ENCODE measurements at regions not wholly inside any gene's neighbourhood (a gene's known extent, or its start where the extent isn't known, plus 50 kb on each side); places are given as distances from the start of the nearest gene placed in this dataset.

DNA sequence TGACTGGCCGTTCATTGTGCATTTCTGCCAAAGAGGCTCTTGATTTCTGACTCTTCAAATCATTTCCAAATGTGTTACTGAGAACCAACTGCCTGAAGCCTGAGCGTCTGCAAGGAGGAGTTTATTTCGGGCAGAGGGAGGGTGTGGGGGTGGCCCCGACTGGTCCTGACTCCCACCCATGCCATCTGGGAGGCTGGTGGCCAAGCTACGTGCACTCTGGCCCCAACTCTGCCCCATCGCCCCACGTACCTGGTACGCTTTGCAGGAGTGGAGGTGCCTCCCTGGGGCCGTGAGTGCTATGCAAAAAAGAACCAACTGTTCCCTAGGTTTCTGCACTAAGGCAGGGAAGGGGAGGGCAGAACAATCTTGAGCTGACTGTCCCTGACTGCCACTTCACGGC lies 846.8 kb downstream of the BRD1 start:
- no peak for DNase-seq (ENCODE audit: low read depth)
- TF ChIP-seq, protein P1, sequence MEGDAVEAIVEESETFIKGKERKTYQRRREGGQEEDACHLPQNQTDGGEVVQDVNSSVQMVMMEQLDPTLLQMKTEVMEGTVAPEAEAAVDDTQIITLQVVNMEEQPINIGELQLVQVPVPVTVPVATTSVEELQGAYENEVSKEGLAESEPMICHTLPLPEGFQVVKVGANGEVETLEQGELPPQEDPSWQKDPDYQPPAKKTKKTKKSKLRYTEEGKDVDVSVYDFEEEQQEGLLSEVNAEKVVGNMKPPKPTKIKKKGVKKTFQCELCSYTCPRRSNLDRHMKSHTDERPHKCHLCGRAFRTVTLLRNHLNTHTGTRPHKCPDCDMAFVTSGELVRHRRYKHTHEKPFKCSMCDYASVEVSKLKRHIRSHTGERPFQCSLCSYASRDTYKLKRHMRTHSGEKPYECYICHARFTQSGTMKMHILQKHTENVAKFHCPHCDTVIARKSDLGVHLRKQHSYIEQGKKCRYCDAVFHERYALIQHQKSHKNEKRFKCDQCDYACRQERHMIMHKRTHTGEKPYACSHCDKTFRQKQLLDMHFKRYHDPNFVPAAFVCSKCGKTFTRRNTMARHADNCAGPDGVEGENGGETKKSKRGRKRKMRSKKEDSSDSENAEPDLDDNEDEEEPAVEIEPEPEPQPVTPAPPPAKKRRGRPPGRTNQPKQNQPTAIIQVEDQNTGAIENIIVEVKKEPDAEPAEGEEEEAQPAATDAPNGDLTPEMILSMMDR (IDR thresholded peaks at IDR 0.05; ENCODE audit: low read depth, low read length, missing control alignments): no peak
- in situ Hi-C loops (cut with HindIII; ENCODE audit: low sequenced_read_pairs): no loop called here
- no peak overlapping the region for H3K4me3 ChIP-seq (ENCODE audit: low read depth, low read length)

DNA sequence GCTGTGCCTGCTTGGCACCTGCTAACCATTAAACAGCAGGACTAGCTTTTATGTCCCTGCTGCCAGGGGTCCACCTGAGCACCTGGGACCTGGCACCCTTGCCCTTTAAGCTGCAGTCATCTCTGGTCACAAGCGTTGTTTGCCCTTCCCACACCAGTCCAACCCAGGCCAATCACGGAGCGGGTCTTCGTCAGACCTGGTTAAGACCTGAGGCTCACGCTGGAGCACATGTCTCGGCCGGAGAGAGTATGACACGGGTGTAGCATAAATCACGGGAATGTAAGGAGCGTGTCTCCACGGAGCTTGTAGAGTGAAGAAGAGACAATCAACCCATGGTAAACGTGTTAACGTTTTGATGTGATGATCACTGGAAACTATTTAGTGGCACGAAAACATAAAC lies 847.3 kb downstream of the BRD1 start:
- no peak for DNase-seq (ENCODE audit: low read depth)
- TF ChIP-seq, protein P1 (IDR thresholded peaks at IDR 0.05; ENCODE audit: low read depth, low read length, missing control alignments): no peak
- H3K4me3 ChIP-seq (ENCODE audit: low read depth, low read length): no peak overlapping the region
- in situ Hi-C loops (cut with HindIII; ENCODE audit: low sequenced_read_pairs): no loop called here

DNA sequence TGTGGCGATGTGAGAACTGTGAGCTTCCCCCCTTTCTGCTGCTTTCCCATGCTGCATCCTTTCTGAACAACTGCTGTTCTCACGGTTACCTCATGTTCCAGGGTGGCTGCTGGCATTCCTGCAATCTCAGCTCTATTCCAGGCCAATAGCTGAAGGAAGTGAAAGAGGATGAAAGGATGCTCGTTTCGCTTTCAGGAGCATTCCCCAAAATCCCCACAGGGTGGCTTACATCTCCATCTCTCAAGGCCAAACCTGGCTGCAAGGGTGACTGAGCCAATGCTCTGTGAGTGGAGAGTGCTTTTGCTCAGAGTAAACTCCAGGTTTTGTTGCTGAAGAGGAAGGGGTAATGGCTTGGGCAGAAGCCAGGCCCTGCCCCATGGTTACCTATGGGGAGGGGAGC lies 848.2 kb downstream of the BRD1 start:
- in situ Hi-C loops (cut with HindIII; ENCODE audit: low sequenced_read_pairs): no loop called here
- H3K4me3 ChIP-seq (ENCODE audit: low read depth, low read length): no peak overlapping the region
- DNase-seq (ENCODE audit: low read depth): no peak
- TF ChIP-seq, protein P1 (IDR thresholded peaks at IDR 0.05; ENCODE audit: low read depth, low read length, missing control alignments): no peak

DNA sequence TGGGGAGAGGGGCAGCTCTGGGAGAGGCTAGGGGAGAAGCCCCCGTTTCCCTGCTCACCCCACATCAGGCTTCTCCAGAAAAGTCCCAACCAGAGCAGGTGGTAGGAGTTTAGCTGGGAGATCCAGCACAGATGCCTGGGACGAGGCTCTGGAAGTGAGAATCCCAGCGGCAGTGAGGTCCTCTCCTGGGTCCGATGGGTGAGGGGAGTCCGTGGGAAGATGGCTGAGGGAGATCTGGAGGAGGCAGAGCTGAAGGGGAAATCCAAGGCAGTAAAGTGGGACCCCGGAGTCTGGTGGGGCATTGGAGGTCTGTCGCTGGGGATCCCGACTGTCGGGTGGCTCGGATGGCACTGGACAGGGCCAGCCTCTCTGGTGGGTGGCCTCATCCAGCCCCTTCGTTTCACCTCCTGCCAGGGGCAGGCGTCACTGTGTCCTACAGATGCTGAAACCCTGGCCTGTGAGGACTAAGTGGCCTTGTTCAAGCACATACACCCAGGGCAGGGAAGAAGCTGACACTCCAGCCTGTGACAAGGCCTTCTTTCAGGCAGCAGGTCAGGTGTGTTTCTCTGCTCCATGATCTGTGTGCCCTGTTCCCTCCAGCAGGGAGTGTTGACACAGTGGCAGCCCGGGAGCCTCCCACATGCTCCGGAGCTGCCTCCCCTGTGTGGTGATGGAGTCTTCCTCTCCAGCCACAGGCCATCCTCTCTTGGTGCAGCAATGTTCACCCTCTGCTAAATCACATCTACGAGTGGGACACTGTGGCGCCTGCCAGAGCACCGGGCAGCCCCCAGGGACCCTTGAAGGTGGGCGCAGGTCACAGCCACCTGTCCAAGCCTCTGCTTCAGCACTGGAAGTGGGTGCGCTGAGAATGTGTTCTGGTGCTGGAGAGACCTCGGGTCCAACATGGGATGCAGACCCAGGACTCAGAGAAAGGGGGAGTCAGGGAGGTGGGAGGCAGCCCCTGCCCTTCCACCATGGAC lies 850.8 kb downstream of the BRD1 start:
- TF ChIP-seq, protein P1 (IDR thresholded peaks at IDR 0.05; ENCODE audit: low read depth, low read length, missing control alignments): no peak
- no peak overlapping the region for H3K4me3 ChIP-seq (ENCODE audit: low read depth, low read length)
- in situ Hi-C loops (cut with HindIII; ENCODE audit: low sequenced_read_pairs): no loop called here
- DNase-seq (ENCODE audit: low read depth): no peak

DNA sequence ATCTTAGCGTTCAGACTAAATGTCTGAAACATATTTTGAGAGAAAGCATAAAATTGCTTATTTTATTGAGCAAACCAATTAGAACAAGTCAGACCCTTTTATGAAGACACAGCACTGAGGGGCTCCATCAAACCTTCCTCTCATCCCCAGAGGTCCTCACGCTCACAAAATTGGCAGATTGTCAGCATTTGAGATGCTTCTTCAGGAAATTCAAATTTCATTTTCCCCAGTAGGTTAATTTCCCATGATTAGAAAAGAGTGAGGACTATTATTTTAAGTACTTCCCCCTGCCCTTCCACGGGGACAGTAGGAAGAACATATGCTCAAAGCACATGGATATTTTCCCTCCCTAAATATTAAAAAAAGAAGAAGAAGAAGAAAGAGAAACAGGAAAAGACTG lies 851.8 kb downstream of the BRD1 start:
- H3K4me3 ChIP-seq (ENCODE audit: low read depth, low read length): no peak overlapping the region
- no peak for DNase-seq (ENCODE audit: low read depth)
- TF ChIP-seq, protein P1 (IDR thresholded peaks at IDR 0.05; ENCODE audit: low read depth, low read length, missing control alignments): no peak
- in situ Hi-C loops (cut with HindIII; ENCODE audit: low sequenced_read_pairs): no loop called here

DNA sequence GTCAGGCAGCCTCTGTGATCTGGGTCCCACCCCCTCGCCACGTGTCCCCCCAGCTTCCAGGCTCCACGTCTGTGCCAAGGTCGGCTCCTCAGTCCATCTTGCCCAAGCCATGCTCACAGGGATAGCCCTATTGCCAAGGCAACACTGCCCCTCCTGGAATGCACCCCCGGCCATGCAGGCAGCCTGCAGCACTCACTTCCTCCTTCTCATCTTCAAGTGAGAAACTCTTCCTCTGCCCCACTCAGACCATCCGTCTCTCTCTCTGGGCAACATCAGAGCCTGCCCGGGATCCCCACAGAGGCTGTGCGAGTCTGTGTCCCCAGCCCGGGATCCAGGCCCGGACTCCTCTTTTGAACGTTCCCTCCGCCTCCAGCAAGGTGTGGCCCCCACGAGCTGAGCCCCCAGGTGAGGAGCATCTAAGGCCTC lies 852.3 kb downstream of the BRD1 start:
- in situ Hi-C loops (cut with HindIII; ENCODE audit: low sequenced_read_pairs): no loop called here
- DNase-seq (ENCODE audit: low read depth): no peak
- TF ChIP-seq, protein P1 (IDR thresholded peaks at IDR 0.05; ENCODE audit: low read depth, low read length, missing control alignments): no peak
- H3K4me3 ChIP-seq (ENCODE audit: low read depth, low read length): no peak overlapping the region
